HG03175 (cell line): ENCODE measurements at regions not wholly inside any gene's neighbourhood (a gene's known extent, or its start where the extent isn't known, plus 50 kb on each side); places are given as distances from the start of the nearest gene placed in this dataset.
A peak's percentile ranks its signal among the peaks of the same experiment; 100 is the strongest.
"Not testable (repeated sequence)": the region's sequence is repeated elsewhere in the genome, so short reads cannot be mapped to it uniquely, and the experiment has no call there.

Experiments
- ATAC-seq: cut with Tn5 transposase; IDR thresholded peaks from one replicate; pipeline ENCODE4 v1.9.1; 2021; ENCODE audit warnings: mild to moderate bottlenecking, moderate library complexity; ENCODE audit not compliant: unreplicated experiment

GRCh38 chr7:32658467-32658869, 163.2 kb downstream of the AVL9 start:
- peak; percentile 78 for ATAC-seq

- ATAC-seq: peak; percentile 29
Measured at GRCh38 chr7:32658034-32658433, 162.7 kb downstream of the AVL9 start.

GRCh38 chr7:32654549-32654948, 159.3 kb downstream of the AVL9 start:
- not testable (repeated sequence) for ATAC-seq

- ATAC-seq: not testable (repeated sequence)
Measured at GRCh38 chr7:32650356-32650755, 155.1 kb downstream of the AVL9 start.

GRCh38 chr7:32648408-32649156, 153.3 kb downstream of the AVL9 start:
- ATAC-seq: no peak

- ATAC-seq: not testable (repeated sequence)
Measured at GRCh38 chr7:32645255-32645654, 150.0 kb downstream of the AVL9 start.

GRCh38 chr7:32643194-32643593, 147.9 kb downstream of the AVL9 start:
- no peak for ATAC-seq

GRCh38 chr7:32639122-32639521, 143.8 kb downstream of the AVL9 start:
- no peak for ATAC-seq

GRCh38 chr7:32638479-32639121, 143.3 kb downstream of the AVL9 start:
- peak; percentile 95 for ATAC-seq
